RWPE1 (cell line): ENCODE measurements at regions not wholly inside any gene's neighbourhood (a gene's known extent, or its start where the extent isn't known, plus 50 kb on each side); places are given as distances from the start of the nearest gene placed in this dataset.

Experiments
- CTCF ChIA-PET: fragments of 350-600 bp; sonication (Branson Sonifier 250); formaldehyde crosslinking; extraction: SDS; loops from one replicate; lab custom pipeline; 2021; lab: Yijun Ruan, JAX
- POLR2A ChIA-PET: fragments of 400-600 bp; formaldehyde crosslinking; extraction: SDS; loops from one replicate; lab custom pipeline; 2020; ENCODE audit warnings: antibody characterized with exemption; ENCODE audit not compliant: low non-redundant PET; lab: Yijun Ruan, JAX
- DNase-seq: peaks from one replicate; pipeline ENCODE4 v3.0.0; 2012; ENCODE audit warnings: low spot score
- H3K27ac ChIP-seq: fragments of 450-650 bp; 2 replicates; pipeline ENCODE4 v1.5.1; 2017
- CTCF ChIP-seq: fragments of 450-650 bp; conservative IDR thresholded peaks from 2 replicates; pipeline ENCODE4 v1.5.1; 2017; ENCODE audit warnings: low read depth, mild to moderate bottlenecking

GRCh38 chr3:188043891-188044290 lies 110.1 kb upstream of the LPP start:
- CTCF ChIA-PET = interaction anchor here (0.6 kb wide), 1 partner anchor 306 kb away, joined by 4 read pairs; no protein-coding TSS in a partner anchor
- POLR2A ChIA-PET = no interaction called here
- no peak for TF ChIP-seq CTCF
- no peak overlapping the region for H3K27ac ChIP-seq
- DNase-seq = no peak

- DNase-seq = no peak
- TF ChIP-seq CTCF = no peak
- ChIA-PET POLR2A (no interaction called here), CTCF (no interaction called here)
- H3K27ac ChIP-seq = no peak overlapping the region
These were observed 107.3 kb upstream of the LPP start for GRCh38 chr3:188046561-188047211.

- TF ChIP-seq CTCF = no peak
- CTCF ChIA-PET = no interaction called here
- no peak overlapping the region for H3K27ac ChIP-seq
- POLR2A ChIA-PET = no interaction called here
- DNase-seq = no peak
These were observed 106.4 kb upstream of the LPP start for GRCh38 chr3:188047536-188047935.

GRCh38 chr3:188049606-188050530 lies 104.1 kb upstream of the LPP start:
- H3K27ac ChIP-seq = no peak overlapping the region
- CTCF ChIA-PET = interaction anchor here (0.6 kb wide), 2 partner anchors 666 to 906 kb away, joined by 3 to 5 read pairs; no protein-coding TSS in a partner anchor
- DNase-seq = no peak
- TF ChIP-seq CTCF = no peak
- POLR2A ChIA-PET = no interaction called here

GRCh38 chr3:188051801-188052168 lies 102.2 kb upstream of the LPP start:
- DNase-seq = no peak
- no peak for TF ChIP-seq CTCF
- ChIA-PET POLR2A (no interaction called here), CTCF (interaction anchor here (0.7 kb wide), 1 partner anchor 85 kb away, joined by 3 read pairs; no protein-coding TSS in a partner anchor)
- no peak overlapping the region for H3K27ac ChIP-seq

- DNase-seq = no peak
- no peak overlapping the region for H3K27ac ChIP-seq
- POLR2A ChIA-PET = no interaction called here
- CTCF ChIA-PET = interaction anchor here (0.7 kb wide), 1 partner anchor 1719 kb away, joined by 4 read pairs; no protein-coding TSS in a partner anchor
- no peak for TF ChIP-seq CTCF
These were observed 101.6 kb upstream of the LPP start for GRCh38 chr3:188052169-188053035.
